ENCODE measurements at regions not wholly inside any gene's neighbourhood (a gene's known extent, or its start where the extent isn't known, plus 50 kb on each side); places are given as distances from the start of the nearest gene placed in this dataset.

DNA sequence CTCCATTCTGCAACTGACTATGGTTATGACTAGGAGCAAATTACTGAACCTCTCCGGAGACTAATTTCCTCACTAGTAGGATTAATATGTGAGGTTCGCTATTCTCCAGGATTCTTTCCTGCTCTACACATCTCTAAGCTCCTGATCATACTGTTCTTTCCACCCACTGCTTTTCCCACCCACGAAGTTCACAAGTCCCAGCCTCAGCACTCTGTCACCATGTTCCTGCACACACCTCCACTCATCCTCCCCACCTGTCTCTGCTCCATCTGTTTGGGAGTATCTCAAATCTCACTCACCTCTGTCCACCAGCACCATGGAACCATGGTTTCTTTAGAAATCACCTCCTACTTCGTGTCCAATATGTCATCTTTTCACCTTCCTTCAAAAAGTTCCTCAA is 185.3 kb downstream of the LRATD1 start:
- Histone ChIP-seq H3K4me3 (no peak overlapping the region), H3K79me2 (replicated peaks; ENCODE audit: insufficient read depth) (no peaks in the 10 kb centered on the region), H3K9me2 (ENCODE audit: insufficient read depth) (no peaks in the 10 kb centered on the region), H3F3A (replicated peaks; ENCODE audit: low read depth) (no peaks in the 10 kb centered on the region), H3K27ac (ENCODE audit: low read depth) (no peak overlapping the region), H3K4me1 (ENCODE audit: insufficient read depth) (no peaks in the 10 kb centered on the region), H2AFZ (no peak overlapping the region), H3K27me3 (ENCODE audit: insufficient read depth) (no peaks in the 10 kb centered on the region), H4K20me1 (replicated peaks; ENCODE audit: insufficient read depth) (no peaks in the 10 kb centered on the region), H3K36me3 (ENCODE audit: insufficient read depth) (no peaks in the 10 kb centered on the region), H3K4me2 (no peak overlapping the region)
- Mint-ChIP-seq H3K27me3 (ENCODE audit: insufficient read depth, low read depth, poor library complexity) (peaks cover 1% of the 10 kb centered on the region), H3K9me3 (peaks cover 20% of the 10 kb centered on the region; the same call in 2 of the 3 replicates), H3K27ac (no peak overlapping the region), H3K36me3 (ENCODE audit: low read depth) (no peaks in the 10 kb centered on the region; the same call in 1 of the 3 replicates), H3K4me3 (no peak overlapping the region), H3K4me1 (no peaks in the 10 kb centered on the region)
- ATAC-seq, result no peak
- TF ChIP-seq EZH2 (IDR thresholded peaks at IDR 0.05; ENCODE audit: low read depth, unreplicated experiment) (no peak), CREB1 (CRISPR knock-in tag; IDR thresholded peaks at IDR 0.05; ENCODE audit: low read depth) (no peak)
- TF ChIP-seq, protein P1, sequence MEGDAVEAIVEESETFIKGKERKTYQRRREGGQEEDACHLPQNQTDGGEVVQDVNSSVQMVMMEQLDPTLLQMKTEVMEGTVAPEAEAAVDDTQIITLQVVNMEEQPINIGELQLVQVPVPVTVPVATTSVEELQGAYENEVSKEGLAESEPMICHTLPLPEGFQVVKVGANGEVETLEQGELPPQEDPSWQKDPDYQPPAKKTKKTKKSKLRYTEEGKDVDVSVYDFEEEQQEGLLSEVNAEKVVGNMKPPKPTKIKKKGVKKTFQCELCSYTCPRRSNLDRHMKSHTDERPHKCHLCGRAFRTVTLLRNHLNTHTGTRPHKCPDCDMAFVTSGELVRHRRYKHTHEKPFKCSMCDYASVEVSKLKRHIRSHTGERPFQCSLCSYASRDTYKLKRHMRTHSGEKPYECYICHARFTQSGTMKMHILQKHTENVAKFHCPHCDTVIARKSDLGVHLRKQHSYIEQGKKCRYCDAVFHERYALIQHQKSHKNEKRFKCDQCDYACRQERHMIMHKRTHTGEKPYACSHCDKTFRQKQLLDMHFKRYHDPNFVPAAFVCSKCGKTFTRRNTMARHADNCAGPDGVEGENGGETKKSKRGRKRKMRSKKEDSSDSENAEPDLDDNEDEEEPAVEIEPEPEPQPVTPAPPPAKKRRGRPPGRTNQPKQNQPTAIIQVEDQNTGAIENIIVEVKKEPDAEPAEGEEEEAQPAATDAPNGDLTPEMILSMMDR (conservative IDR thresholded peaks at IDR 0.05; ENCODE audit: low read depth in 2 of 2), result no peak
- DNase-seq (ENCODE audit: low spot score), result no peak

DNA sequence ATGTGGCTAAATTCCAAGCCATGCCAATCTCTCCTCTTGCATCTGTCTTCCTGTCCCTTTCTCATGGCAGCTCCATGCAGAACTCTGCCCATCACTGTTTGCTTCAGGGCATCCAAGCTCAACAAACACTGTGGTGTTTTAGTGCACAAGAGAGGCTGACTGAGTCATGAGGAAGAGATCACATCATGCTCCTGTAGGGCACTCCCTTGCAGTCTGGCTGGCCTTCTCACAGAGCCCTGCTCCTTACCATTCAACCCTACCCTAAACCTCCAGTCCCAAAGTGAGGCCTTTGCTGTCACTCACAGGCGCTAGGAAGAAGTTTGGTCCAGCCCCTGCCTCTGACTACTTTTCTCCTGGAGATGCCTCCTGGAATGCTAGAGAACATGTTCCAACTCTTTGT is 194.0 kb downstream of the LRATD1 start:
- Histone ChIP-seq H3K79me2 (replicated peaks; ENCODE audit: insufficient read depth) (no peaks in the 10 kb centered on the region), H3K9me2 (ENCODE audit: insufficient read depth) (0 out of 2 replicates have a peak, but pooled peaks cover 2% of the 10 kb centered on the region), H3F3A (replicated peaks; ENCODE audit: low read depth) (no peaks in the 10 kb centered on the region), H4K20me1 (replicated peaks; ENCODE audit: insufficient read depth) (no peaks in the 10 kb centered on the region), H3K4me2 (no peak overlapping the region), H3K27me3 (ENCODE audit: insufficient read depth) (no peaks in the 10 kb centered on the region), H3K4me3 (no peak overlapping the region), H3K27ac (ENCODE audit: low read depth) (no peak overlapping the region), H2AFZ (no peak overlapping the region), H3K36me3 (ENCODE audit: insufficient read depth) (no peaks in the 10 kb centered on the region), H3K4me1 (ENCODE audit: insufficient read depth) (no peaks in the 10 kb centered on the region)
- H3K27me3 Mint-ChIP-seq (ENCODE audit: insufficient read depth, low read depth, poor library complexity), result no peaks in the 10 kb centered on the region
- H3K36me3 Mint-ChIP-seq (ENCODE audit: low read depth), result no peaks in the 10 kb centered on the region
- no peak for ATAC-seq
- 0 out of 3 replicates have a peak, but pooled peaks cover under 1% of the 10 kb centered on the region for H3K9me3 Mint-ChIP-seq
- no peak overlapping the region for H3K27ac Mint-ChIP-seq
- no peak overlapping the region for H3K4me3 Mint-ChIP-seq
- peaks cover 5% of the 10 kb centered on the region; the same call in 2 of the 3 replicates for H3K4me1 Mint-ChIP-seq
- no peak for DNase-seq (ENCODE audit: low spot score)
- TF ChIP-seq, protein P2, sequence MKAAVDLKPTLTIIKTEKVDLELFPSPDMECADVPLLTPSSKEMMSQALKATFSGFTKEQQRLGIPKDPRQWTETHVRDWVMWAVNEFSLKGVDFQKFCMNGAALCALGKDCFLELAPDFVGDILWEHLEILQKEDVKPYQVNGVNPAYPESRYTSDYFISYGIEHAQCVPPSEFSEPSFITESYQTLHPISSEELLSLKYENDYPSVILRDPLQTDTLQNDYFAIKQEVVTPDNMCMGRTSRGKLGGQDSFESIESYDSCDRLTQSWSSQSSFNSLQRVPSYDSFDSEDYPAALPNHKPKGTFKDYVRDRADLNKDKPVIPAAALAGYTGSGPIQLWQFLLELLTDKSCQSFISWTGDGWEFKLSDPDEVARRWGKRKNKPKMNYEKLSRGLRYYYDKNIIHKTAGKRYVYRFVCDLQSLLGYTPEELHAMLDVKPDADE (IDR thresholded peaks at IDR 0.05), result no peak
- TF ChIP-seq EZH2 (IDR thresholded peaks at IDR 0.05; ENCODE audit: low read depth, unreplicated experiment) (no peak), CREB1 (CRISPR knock-in tag; IDR thresholded peaks at IDR 0.05; ENCODE audit: low read depth) (no peak), ZNF114 (CRISPR knock-in tag; IDR thresholded peaks at IDR 0.05) (no peak), ZNF331 (CRISPR knock-in tag; IDR thresholded peaks at IDR 0.05; ENCODE audit: low read depth) (no peak), NANOG (IDR thresholded peaks at IDR 0.05; ENCODE audit: borderline replicate concordance) (no peak), JUNB (IDR thresholded peaks at IDR 0.05; ENCODE audit: unreplicated experiment) (no peak), POLR2AphosphoS5 (IDR thresholded peaks at IDR 0.05; ENCODE audit: low read depth) (no peak), STAT1 (IDR thresholded peaks at IDR 0.05; ENCODE audit: unreplicated experiment) (no peak)
- TF ChIP-seq, protein P3, sequence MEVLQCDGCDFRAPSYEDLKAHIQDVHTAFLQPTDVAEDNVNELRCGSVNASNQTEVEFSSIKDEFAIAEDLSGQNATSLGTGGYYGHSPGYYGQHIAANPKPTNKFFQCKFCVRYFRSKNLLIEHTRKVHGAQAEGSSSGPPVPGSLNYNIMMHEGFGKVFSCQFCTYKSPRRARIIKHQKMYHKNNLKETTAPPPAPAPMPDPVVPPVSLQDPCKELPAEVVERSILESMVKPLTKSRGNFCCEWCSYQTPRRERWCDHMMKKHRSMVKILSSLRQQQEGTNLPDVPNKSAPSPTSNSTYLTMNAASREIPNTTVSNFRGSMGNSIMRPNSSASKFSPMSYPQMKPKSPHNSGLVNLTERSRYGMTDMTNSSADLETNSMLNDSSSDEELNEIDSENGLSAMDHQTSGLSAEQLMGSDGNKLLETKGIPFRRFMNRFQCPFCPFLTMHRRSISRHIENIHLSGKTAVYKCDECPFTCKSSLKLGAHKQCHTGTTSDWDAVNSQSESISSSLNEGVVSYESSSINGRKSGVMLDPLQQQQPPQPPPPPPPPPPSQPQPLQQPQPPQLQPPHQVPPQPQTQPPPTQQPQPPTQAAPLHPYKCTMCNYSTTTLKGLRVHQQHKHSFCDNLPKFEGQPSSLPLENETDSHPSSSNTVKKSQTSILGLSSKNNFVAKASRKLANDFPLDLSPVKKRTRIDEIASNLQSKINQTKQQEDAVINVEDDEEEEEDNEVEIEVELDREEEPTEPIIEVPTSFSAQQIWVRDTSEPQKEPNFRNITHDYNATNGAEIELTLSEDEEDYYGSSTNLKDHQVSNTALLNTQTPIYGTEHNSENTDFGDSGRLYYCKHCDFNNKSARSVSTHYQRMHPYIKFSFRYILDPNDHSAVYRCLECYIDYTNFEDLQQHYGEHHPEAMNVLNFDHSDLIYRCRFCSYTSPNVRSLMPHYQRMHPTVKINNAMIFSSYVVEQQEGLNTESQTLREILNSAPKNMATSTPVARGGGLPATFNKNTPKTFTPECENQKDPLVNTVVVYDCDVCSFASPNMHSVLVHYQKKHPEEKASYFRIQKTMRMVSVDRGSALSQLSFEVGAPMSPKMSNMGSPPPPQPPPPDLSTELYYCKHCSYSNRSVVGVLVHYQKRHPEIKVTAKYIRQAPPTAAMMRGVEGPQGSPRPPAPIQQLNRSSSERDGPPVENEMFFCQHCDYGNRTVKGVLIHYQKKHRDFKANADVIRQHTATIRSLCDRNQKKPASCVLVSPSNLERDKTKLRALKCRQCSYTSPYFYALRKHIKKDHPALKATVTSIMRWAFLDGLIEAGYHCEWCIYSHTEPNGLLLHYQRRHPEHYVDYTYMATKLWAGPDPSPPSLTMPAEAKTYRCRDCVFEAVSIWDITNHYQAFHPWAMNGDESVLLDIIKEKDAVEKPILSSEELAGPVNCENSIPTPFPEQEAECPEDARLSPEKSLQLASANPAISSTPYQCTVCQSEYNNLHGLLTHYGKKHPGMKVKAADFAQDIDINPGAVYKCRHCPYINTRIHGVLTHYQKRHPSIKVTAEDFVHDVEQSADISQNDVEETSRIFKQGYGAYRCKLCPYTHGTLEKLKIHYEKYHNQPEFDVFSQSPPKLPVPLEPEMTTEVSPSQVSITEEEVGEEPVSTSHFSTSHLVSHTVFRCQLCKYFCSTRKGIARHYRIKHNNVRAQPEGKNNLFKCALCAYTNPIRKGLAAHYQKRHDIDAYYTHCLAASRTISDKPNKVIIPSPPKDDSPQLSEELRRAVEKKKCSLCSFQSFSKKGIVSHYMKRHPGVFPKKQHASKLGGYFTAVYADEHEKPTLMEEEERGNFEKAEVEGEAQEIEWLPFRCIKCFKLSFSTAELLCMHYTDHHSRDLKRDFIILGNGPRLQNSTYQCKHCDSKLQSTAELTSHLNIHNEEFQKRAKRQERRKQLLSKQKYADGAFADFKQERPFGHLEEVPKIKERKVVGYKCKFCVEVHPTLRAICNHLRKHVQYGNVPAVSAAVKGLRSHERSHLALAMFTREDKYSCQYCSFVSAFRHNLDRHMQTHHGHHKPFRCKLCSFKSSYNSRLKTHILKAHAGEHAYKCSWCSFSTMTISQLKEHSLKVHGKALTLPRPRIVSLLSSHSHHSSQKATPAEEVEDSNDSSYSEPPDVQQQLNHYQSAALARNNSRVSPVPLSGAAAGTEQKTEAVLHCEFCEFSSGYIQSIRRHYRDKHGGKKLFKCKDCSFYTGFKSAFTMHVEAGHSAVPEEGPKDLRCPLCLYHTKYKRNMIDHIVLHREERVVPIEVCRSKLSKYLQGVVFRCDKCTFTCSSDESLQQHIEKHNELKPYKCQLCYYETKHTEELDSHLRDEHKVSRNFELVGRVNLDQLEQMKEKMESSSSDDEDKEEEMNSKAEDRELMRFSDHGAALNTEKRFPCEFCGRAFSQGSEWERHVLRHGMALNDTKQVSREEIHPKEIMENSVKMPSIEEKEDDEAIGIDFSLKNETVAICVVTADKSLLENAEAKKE (CRISPR knock-in tag; IDR thresholded peaks at IDR 0.05), result no peak
- TF ChIP-seq, protein P1 (conservative IDR thresholded peaks at IDR 0.05; ENCODE audit: low read depth in 2 of 2), result no peak

All from GM23338 (cell line).